ENCODE measurements at regions not wholly inside any gene's neighbourhood (a gene's known extent, or its start where the extent isn't known, plus 50 kb on each side); places are given as distances from the start of the nearest gene placed in this dataset.

DNA sequence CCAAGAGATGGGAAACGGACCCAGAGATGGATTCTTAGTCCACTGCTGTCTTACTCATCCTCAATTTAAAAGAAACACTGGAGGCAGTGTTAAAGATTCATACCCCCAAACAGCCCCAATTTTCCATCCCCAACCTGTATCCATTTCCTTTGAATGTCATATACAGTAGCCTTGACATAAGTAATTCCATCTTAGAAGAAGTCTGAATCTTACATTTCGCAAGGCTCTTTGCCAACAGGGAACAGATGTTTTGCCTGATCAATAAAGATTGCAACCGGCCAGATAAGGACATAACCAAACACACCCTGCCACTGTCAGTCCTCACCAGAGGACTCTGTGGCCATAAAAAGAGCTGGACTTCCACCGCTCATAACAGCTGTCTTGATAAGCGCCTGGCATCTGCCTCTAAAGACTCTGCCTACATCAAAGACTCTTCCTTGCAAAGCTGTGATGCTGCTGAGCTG lies 59.0 kb upstream of the MED9 start:
- DNase-seq (ENCODE audit: low read depth in 2 of 2) = no peak

DNA sequence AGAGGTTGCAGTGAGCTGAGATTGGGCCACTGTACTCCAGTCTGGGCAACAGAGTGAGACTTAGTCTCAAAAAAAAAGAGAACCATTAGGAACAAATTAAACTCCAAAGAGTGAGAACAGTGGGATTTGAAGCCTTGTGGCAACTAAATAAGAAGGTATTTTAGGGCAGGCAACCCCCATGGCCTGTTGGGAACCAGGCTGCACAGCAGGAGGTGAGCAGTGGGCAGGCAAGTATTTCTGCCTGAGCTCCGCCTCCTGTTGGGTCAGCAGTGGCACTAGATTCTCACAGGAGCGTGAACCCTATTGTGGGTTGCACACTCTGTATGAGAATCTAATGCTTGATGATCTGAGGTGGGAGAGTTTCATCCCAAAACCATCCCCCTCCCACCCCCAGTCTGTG lies 57.6 kb upstream of the MED9 start:
- no peak for DNase-seq (ENCODE audit: low read depth in 2 of 2)

DNA sequence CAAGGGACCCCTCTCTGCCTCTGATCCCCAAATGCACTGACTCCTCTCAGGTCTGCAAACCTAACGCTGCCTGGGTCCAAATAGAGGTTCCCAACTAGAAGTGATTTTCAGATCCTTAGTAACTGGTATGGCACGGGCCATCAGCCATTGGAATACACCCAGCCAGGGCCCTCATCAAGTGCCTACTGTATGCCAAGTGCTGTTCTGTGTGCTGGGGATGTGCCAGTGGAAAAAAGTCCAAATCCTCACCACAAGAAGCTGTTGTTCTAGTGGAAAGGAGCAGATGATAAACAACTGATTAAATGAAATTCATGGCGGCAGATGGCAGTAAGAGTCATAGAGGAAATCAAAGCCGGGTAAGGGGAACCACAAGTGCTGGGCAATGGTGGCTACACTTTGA lies 57.2 kb upstream of the MED9 start:
- no peak for DNase-seq (ENCODE audit: low read depth in 2 of 2)

DNA sequence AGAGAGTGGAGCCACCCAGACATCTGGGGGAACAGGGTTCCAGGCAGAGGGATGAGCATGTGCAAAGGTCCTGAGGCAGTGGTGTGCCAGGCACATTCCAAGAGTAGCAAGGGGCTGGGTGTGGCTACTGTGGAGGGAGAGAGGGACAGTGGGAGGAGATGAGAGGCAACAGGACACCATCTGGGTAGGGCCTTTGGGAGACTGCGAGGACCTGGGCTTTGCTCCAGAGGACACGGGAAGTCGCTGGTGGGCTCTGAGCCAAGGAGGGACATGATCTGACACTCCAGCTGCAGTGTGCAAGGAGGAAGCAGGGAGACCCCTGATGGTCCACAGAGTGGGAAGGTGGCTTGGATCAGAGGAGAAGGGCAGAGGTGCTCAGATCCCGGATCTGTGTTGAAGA lies 56.7 kb upstream of the MED9 start:
- no peak for DNase-seq (ENCODE audit: low read depth in 2 of 2)

DNA sequence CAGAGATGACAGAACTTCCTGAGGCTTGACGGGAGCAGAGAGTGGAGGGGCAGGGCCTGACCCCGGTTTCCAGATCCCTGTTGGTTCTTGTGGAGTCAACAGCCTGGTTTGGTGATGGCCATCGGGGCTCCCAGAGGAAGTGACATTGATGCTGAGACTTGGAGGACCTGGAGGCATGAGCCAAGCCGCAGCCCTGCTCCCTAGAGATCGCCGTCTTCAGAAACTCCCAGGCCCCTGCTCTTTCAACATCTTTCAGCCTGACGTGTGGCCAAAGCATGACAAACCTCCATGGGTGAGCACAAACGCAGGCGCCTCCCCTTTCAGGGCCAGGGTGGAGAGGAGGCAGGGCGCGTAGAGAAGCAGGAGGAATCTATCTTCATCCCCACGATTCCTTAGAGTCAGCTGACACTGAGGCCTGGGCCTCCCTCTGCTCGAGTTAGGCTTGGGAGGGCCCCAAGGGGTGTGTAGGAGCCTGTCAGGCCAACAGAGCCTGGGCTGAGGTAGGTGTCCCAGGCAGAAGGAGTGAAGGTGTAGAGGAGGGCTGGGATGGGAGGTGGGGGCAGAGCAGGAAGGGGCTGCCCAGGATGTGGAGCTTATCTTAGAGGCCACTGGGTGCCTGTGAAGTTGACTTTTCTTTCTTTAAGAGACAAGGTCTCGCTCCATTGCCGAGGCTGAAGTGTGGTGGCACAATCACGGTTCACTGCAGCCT lies 56.1 kb upstream of the MED9 start:
- no peak for DNase-seq (ENCODE audit: low read depth in 2 of 2)

DNA sequence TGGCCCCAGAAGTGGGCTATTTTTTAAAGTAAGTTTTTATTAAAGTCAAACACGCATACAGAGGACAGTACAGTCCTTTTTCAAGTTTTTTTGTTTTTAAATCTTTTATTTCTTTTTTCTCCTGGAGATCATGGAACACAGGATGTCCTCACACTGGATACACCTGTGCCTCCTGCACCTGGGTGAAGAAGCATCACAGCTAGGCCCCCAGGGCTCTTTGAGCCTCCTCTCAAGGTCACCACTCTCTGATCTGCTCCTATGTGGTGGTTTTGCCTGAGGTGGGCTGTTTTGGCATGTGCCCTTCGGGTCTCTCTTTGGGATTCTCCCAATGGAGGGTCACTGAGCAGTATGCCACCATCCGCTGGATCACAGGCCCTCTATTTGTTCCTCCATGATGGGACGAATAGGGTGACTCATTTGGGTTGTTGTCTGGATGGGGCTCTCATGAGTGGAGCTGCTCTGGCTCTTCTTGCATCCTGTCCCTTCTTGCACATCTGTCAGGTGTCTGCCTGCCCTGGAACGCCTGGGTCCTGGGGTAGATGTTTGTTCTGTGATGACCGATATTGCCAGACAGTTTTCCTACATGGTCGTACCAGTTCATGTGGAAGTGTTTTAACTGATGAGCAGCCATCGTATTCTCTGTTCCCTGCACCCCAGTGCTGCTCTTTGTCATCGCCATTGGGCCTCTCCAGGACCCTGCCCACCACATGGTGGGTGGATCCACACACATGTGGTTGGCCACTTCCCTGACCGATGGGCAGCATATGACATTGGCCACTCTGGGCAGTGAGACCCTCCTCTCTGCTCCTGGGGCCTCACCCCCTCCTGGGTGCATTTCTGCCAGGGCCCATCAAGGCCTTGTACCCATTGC lies 55.2 kb upstream of the MED9 start:
- no peak for DNase-seq (ENCODE audit: low read depth in 2 of 2)

DNA sequence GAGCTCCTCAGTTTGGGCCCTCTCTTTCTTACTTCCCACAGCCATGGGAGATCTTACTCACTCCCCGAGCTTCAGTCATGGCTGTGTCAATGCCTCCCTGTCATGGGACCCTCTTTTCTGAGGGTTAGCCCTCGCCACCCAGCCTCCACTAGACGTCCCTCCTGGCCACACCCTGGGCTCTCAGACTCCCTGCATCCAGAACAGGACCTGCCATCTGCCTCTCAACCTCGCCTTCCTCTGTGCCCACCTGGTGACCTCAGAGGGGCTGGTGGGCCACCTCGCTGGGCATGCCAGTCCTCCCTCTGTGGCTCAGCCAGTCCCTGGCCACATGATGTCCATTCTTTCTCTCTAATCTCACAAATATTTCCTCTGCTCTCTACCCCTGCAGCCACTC lies 54.6 kb upstream of the MED9 start:
- no peak for DNase-seq (ENCODE audit: low read depth in 2 of 2)

DNA sequence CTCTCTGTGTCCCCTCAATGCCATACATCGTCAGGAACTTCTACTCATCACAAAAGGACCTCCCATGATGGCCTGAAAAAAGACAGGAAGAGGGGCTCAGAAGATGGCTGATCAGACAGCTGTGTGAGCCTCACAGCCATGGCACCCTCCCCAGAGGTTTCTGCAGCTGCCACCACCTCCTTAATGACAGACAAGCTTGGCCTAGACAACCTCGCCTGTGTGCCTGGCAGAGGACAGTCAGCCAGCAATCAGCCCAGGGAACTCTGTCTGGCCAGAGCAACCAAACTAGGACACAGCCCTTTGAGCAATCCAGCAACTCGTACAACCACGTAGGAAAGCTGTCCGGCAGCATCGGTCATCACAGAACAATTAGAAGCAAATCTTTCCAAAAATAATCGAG lies 54.2 kb upstream of the MED9 start:
- no peak for DNase-seq (ENCODE audit: low read depth in 2 of 2)

DNA sequence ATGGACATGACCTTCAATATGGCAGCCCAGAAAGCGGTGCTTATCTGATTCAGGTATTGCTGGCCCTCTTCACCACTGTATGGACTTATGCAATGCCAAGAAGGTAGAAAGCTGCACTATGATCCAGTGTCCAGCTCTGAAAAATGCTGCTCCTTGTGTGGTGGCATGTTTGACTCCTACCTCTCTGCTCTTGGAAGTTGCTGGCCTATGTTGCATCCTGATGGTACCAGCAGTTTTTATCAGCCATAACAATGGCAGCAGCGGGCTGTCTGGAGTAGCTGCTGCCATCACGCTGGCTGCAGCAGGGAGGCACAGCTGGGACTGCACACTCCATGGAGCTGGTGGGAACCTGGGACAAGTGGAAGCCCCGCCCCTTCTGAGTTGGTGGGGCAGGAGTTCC lies 53.1 kb upstream of the MED9 start:
- no peak for DNase-seq (ENCODE audit: low read depth in 2 of 2)

DNA sequence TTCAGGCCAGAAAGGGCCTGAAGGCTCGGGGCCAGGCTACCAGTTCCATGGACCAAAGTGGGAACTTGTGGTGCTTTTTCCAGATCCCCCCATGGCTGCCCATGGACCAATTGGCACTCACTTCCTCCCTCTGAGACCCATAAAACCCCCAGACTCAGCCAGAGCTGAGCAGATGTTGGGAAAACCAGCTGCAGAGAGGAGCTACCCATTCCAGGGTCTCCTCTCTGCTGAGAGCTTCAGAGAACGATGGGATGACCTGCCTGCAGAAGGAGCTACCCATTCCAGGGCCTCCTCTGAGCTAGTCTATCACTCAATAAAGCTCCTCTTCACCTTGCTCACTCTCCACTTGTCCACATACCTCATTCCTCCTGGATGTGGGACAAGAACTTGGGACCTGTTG lies 52.2 kb upstream of the MED9 start:
- DNase-seq (ENCODE audit: low read depth in 2 of 2) = no peak

DNA sequence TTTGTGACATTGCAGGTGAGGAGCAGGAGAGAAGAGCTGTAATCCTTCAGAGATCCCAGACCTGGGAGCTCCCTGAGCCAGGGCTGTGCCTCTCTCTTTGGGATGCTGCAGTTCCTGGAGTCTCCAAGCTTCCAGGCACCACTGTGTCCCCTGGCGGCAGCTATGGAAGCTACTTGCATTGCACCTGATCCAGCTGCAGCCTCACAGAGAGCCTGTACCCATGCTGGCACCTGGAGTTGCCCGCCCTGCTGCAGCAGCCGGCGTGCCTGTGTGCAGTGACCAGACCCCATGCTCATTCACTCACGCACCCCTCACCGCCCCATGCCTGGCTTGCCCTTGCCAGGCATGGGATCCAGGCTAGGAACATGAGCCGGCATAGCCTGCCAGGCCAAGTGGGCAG lies 51.8 kb upstream of the MED9 start:
- DNase-seq (ENCODE audit: low read depth in 2 of 2) = no peak

DNA sequence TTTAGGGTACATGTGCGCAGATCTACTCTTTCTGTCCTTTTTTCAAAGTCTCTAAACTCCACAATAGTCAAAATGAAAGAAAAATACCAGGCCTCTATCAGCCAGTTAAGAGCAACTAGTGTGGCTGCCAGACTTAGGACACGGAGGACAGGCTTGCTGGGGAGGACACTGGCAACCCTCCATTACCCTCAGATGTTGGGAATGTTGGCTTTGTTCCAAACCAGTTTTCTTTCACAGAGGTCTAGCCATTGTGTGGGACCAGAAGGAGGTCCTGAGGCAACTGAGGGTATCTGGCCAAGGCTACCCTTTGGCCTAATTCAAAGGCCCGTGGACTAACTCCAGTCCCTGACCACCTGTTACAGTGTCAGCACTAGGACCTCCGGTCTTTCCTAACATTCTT lies 51.2 kb upstream of the MED9 start:
- DNase-seq (ENCODE audit: low read depth in 2 of 2) = no peak

DNA sequence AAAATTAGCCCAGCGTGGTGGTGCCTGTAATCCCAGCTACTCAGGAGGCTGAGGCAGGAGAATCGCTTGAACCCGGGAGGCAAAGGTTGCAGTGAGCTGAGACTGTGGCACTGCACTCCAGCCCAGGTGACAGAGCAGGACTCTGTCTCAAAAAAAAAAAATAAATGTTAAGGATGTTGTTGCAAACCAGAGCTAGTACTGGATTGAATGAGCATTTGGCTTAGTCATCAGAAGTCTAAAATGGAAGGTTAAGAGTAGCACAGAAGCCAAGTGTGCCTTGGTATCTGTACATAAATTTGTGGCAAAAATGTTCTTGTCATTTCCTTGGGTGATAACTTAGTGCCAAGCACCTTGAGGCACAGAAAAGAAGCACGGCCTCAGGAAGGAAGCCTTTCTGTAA lies 50.6 kb upstream of the MED9 start:
- DNase-seq (ENCODE audit: low read depth in 2 of 2) = no peak

Measured in stimulated activated CD8-positive, alpha-beta memory T cell treated with anti-CD3 and anti-CD28 coated beads, Interleukin-15, amount 100 ng/mL, for 4 hours (primary cell).